ENCODE measurements at regions not wholly inside any gene's neighbourhood (a gene's known extent, or its start where the extent isn't known, plus 50 kb on each side); places are given as distances from the start of the nearest gene placed in this dataset.
"Not testable (repeated sequence)": the region's sequence is repeated elsewhere in the genome, so short reads cannot be mapped to it uniquely, and the experiment has no call there.

DNA sequence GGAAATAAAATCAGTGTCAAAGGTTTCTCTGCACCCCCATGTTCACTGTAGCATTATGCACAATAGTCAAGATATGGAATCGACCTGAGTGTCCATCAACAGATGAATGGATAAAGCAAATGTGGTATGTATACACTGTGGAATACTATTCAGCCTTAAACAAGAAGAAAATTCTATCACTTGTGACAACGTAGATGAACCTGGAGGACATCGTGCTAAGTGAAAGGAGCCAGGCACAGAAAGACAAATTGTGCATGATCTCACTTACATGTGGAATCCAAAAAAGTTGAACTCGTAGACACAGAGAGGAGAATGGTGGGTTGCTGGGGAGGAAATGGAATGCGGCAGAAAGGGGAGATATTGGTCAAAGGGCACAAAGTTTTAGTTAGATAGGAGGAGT lies 136.3 kb upstream of the ESR1 start:
- DNase-seq, result no peak

DNA sequence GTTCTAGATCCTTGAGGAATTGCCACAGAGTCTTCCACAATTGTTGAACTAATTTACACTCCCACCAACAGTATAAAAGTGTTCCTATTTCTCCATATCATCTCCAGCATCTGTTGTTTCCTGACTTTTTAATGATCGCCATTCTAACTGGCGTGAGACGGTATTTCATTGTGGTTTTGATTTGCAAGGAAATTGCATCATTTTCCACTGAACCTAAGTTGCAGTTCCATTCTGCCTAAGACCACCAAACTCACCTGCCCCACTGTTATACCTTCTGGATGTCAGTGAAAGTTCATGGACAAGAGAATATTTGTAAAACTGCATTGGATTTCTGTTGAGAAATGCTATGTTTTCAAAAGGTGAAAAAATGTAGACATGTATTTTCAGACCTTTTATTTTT lies 132.9 kb upstream of the ESR1 start:
- no peak for DNase-seq

DNA sequence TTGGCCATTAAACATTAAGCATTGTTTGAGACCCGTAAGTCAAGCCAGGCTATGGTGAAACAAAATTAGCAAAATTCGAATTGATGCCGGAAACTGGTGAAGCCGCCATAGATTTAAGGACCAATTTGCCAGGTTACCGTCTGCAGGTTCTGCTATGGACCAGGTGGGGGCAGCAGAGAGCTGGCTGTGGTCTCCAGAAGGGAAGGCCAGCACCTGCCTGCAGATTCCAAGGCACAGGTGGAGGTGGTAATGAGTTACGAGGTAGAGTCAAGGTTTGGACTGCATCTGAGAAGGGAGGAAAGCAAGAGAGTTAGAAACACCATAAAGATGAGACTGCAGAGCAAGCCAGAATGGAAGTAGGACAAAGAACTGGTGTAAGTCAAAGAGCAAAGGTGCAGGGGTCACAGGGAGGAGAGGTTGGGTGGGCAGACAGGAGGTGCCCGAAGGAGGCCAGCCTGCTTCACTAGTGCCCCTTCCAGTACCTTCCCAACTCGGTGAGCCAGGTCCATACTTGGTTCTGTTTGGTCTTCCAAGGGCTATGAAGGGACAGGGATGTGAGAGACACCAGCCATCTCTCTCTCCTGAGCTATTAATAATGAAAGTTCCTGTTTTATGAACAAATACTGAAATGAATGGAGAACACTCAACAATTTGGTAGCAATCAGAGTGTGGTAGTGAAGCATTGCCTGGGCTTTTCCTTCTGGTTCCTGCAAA lies 131.6 kb upstream of the ESR1 start:
- DNase-seq, result peak; percentile 20

DNA sequence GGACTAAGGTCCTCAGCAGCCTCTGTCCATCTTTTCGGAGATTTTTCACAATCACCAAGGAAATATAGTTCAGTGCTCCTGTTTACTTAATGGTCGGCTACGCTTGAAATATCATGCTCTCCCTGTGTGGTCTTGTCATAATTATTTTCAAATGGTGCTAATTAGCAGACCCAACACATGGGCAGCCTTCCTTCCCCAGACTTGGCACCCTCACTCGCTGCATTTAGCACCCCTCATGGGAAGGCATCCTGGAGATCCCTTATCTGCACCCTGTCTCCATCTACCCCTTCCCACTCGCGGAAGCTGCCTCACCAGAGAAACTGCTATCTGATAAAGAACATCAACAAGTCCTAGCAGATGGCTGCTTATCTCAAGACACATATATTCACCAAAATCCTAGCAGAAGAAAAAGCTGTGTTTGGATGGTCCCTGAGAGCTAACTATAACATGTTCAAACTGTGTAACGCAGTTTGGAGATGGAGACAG lies 131.0 kb upstream of the ESR1 start:
- DNase-seq, result no peak

DNA sequence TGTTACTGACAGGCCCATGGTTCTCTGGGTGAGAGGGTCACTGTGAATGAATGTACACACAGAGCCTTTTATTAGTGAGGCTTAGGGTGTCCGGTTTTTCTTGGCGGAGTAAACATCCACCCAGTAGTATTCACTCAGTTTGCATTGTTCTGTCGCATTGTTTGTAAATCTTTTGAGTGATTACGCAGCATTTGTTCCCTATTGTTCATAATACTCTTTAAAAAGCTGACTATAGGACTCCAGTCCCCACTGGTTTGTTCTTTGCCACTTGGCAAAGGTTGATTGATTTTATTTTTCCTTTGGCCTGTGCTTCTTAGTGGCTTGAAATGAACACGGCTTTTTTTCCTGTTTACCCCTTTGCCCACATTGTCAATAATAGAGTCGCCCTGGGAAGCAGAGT lies 130.1 kb upstream of the ESR1 start:
- no peak for DNase-seq

DNA sequence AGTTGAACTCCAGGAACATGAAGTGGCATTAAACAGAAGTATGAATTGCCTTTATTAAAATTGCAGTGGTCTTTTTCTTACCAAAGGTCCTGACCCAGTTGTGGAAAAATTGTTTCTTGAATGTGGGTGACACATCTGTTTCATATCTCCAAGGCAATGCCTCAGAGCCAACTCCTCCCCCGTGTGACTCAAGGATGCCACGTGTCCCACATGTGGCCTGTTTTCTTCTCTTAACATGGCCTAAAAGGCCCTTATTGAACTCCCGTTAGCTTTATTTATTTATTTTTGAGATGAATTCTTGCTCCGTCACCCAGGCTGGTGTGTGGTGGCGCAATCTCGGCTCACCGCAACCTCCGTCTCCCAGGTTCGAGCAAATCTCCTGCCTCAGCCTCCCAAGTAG lies 128.4 kb upstream of the ESR1 start:
- no peak for DNase-seq

DNA sequence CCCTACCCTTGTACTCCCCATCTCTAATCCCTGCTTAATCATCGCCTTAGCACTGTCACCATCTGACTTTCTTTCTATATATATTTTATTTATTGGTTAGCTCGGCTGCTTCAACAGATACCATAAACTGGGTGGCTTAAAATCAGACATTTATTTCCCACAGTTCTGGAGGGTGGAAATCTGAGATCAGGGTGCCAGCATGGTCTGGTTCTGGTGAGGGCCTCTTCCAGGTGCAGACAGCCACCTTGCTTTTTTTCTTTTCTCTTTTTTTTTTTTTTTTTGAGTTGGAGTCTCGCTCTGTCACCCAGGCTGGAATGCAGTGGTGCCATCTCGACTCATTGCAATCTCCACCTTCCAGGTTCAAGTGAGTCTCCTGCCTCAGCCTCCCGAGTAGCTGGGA lies 127.5 kb upstream of the ESR1 start:
- no peak for DNase-seq

DNA sequence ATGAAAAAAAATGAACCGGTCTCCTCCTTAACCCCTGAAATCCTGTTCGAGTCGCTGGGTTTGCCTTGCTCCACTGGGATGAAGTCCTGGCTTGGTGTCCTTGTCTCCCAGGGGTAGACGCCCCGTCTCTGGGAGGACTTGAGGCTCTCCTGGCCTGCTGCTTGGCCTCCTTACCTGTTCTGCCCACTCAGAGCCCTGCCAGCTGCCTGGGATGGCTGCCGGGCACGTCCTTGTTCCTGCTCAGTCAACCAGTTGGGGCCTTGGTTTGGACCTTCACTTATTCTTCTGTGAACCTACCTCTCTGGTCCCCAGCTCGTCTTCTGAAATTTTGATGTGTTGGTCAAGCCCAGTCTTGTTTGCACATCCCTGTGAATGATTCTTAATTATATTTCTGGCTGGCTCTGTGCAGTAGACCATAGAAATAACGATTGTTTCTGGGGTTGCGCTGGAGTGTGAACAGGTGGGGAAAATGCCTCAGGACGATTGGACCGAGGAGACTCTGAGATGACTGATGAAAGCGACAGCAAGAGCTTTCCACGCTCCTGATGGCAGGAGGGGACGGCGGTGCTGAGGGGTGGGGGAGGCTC lies 126.5 kb upstream of the ESR1 start:
- DNase-seq, result no peak

DNA sequence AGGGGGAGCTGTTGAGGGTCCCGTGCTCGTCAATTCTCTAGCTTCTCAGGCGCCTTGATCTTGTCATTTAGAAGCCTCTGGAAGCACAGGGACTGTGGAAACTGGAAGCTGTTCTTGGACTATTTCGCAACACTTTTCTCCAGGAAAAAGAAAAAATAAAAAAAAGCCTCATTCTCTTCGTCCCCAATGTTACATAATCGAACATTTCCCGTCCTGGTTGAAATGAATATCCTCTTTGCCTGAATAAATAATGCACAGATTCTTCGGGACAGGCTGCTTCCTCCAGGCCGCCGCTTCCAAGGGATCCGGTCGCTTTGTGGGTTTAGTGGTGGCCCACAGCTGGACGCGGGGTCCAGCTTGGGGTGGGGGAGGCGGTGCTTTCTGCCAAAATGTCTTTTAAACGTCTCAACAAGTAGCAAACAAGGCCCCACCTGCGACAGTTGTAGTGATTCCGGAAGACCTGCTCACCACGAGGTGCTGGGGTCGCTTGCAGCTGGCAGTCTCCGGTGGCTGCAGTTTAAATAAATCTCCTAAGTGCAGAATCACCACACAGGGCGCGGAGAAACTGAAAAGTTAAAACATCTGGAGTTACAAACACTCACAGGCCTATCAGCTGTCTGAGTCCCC lies 125.9 kb upstream of the ESR1 start:
- DNase-seq, result no peak

DNA sequence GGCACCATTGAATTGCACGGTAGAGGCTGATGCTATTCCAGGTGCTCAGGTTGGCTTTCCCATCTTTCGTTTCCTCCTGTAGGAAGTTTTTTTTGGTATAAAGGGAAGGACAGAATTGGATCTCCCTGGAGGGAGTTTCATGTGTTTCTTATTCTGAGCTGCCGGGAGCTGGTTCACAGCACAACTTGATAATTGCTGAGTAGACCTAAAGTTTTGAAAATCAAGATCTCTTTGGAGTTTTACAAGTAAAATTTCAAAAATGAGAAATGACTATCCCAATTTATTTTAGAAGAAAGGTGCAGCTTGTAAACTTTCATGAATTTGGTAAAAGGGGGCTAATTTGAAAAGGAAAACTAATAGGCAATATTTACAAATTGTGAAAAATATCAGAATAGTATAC lies 125.2 kb upstream of the ESR1 start:
- DNase-seq, result no peak

DNA sequence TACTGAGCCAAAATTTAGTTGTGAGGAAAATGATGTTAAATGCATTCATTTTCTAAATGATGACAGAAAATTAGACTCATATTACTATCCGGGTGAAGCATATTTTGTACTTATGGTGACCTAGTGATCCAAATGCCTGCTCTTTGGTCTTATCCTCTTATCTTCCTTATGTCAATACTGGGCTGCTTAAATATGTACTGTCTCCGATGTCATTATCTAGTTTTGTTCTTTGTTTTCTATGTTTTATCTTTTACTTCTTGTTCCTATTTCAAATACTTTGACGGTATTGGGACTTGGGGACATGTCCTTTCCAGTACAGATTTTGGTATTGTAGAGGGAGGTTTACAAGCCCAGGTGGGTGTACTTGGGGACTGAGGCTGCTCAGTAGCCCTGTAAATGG lies 124.6 kb upstream of the ESR1 start:
- DNase-seq, result no peak

DNA sequence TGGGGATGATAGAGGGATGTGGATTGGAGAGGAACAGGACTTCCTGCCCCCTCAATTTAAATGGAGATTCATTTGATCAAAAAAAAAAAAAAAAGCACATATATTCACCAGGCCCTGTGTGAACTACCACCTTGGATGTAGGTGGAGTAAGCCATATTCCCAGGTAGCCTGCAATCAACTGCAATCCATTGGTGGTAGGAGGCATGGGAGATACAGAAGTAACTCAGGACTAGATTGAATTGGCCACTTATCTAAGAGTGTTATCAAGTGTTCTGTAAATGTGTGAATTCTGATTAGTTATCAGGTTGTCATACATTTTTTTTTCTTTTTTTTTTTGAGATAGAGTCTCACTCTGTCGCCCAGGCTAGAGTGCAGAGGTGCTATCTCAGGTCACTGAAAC lies 124.1 kb upstream of the ESR1 start:
- DNase-seq, result no peak

DNA sequence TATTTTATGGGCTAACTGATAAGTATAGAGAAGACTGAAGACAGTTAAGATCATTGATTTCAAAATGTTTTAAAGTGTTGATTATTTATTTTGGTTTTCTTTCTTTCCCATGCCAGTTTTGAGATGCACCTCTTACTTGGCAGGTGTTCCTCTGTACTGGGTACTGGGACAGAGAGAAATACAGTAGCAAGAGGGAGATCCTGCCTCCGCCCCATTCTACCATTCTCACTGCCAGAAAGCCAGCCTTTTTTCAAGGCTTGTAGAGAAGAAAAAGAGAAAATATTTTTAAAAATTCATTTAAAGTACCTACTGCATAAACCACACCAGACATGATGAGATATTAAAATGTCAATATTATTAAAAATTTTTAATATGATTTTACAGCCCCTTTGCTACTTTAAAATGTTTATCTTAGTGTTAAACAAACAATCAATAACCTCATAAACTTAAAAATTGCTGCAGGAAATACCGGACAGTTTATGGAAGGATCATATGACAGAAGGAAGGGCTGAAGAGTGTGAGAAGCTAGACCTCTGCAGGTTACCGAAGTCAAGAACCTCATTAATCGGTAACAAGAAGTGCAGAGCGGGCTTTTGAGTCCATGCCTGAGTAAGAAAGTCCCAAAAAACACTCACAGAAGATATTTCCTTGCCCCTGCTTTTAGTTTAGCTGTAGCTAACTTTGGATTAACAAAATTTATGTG lies 117.8 kb upstream of the ESR1 start:
- no peak for DNase-seq

DNA sequence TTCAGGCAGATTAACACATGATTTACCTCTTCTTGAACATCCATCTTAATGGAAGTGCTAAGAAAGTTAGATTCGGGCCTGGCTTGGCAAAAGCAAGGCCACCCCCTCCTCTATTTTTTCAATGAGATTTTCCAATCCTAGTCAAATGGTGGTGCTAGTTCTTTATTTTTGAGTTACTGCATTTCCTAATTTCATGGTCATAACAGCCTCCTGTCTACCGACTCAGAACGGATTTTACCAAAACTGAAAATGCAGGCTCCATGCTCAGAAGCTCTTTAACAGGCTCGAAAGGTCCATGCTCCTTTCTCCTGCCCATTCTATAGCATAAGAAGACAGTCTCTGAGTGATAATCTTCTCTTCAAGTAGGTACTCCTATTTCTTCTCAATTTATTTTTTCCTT lies 117.2 kb upstream of the ESR1 start:
- no peak for DNase-seq

DNA sequence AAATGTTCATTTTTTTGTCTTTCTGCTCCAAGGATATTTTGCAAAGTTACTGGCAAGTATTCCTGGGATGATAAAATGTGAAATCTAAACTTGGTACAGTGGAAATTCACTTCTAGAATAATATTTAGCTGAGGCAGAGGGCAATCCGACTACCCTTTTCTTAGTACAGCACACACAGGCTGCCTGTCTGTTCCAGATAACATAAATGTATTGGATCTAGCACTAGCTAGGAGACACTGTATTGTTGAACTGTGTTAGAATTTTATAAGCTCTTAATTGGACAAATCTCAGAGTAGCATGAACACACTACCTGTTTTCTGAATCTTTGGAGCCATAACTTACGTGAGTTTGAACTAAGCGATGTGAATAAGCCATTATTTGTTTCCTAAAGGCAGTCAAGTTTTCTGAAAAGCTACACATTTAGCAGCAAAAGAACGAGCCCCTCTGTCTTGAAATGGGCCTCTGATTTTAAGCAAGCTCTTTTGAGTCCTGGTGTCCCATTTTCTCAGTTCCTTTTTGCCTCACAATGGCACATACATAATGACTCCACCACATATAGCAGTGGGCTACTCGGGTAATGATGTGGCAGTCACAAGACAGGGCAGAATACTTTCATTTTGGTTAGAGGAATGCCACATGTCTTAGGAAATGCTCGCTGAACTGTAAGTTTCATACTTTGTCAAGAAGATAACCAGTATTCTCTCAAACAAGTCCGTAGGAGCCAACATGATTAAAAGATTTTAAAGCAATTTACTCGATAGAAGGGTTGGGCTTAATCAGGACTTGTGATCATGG lies 116.5 kb upstream of the ESR1 start:
- DNase-seq, result no peak

DNA sequence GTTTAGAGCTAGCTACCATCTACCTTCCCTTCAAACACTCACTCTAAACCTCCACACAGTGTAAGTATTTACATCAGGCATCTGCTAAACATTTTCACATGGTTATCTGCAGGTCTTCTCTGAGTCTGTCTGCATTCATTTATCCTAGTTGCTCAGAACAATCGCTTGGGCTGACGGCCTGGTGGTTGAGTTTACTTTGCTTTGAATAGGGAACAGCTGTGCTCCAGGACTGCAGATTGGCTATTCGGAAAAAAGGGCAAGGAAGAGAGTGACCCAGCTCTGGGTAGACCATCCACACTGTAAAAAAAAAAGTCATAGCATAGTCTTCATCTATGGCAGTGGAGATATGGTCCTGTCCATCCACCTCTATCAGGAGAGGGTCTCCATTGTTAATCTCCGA lies 115.3 kb upstream of the ESR1 start:
- no peak for DNase-seq

DNA sequence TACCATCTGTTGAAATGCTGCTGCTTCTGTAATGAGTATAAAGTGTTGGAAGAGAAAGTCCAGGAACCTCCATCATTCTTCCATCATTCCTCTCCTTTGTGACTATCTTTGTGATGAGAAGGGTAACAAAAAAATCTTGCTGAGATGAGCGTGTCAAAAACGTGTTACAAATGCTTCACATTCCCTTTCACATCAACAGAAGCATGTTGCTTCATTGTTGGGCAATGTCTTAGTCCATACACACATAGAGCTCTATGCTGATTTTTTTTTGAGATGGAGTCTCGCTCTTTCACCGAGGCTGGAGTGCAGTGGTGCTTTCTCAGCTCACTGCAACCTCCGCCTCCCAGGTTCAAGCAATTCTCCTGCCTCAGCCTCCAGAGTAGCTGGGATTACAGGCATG lies 114.1 kb upstream of the ESR1 start:
- no peak for DNase-seq

DNA sequence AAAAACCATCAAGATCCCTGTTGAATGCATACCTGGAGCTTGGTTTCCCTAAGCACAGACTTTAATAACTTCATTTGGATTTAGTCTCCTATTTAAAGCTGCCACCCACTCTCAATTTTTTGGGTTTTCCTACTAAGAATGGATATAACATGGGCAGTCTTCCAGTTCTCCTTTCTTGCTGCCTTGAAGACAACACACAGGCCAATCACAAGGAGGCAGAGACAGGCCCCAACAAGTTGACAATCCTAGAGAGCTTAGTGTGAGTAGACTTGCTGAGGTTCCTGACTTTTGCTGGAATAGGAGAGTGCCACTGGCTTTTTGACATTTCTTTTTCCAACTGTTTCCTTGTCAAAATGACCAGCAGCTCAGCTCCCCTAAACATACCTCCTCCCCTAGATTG lies 112.3 kb upstream of the ESR1 start:
- DNase-seq, result no peak

DNA sequence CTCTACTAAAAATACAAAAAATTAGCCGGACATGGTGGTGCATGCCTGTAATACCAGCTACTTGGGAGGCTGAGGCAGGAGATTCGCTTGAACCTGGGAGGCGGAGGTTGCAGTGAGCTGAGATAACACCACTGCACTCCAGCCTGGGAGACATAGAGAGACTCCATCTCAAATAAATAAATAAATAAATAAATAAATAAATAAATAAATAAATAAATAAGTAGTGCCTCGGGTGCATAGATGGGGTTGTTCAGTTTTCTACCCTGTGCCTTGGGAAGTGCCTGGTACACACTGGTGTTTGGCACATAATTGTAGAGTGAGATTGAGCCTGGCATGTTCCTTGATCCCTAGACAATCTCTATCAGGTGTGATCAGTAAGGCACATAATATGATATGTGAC lies 111.2 kb upstream of the ESR1 start:
- not testable (repeated sequence) for DNase-seq

DNA sequence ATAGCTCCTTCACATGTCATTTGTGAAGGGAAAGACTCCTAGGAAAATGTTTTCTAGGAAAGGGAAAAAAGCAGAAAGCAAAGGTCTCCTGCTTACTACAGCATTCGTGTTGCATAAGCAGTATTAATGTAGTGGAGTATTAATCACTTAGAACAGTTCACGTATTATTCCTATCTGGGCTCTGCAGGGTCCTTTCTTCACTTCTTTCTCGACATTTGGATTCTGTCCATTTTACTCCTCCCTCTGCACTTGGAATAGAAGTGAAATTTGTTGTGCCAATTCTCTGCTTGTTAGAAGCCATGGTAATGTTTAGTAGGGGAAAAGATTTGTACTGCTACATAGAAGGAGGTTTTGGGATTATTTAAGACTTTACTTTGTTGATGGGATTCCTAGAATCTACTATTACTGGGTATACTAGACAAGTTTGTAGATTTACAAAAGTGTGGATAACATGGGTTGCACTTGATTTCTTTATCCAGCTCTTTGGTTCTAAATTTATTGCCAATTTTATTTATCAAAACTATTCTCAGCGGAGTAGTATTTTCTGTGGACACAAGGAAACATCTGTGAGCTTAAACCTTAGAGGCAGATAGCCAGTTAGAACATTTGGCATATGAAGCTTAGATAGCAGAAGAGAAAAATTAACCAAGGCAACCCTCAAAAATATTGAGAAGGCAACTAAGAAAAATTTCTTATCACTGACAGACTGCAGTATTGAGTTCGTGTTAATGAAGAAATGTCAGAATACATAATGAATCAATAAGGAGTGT lies 108.4 kb upstream of the ESR1 start:
- DNase-seq, result no peak

DNA sequence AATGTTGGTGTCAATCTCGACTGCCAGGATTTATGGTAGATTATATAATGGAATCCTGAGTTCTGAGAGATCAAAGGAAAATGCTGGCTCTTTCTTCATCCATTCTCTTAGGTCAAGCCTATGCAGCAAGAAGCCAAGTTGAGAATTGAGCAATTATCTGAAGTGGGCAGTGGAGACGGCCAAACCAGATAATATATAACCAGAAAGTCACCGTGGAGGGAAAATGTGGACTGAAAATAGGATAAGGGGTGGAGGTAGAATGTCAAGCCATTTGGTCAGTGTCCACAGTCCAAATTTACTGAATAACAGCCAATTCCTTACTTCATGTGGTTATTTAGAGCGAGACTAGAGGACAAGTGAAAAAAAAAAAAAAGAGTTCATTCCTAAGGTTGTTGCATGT lies 107.8 kb upstream of the ESR1 start:
- DNase-seq, result no peak

DNA sequence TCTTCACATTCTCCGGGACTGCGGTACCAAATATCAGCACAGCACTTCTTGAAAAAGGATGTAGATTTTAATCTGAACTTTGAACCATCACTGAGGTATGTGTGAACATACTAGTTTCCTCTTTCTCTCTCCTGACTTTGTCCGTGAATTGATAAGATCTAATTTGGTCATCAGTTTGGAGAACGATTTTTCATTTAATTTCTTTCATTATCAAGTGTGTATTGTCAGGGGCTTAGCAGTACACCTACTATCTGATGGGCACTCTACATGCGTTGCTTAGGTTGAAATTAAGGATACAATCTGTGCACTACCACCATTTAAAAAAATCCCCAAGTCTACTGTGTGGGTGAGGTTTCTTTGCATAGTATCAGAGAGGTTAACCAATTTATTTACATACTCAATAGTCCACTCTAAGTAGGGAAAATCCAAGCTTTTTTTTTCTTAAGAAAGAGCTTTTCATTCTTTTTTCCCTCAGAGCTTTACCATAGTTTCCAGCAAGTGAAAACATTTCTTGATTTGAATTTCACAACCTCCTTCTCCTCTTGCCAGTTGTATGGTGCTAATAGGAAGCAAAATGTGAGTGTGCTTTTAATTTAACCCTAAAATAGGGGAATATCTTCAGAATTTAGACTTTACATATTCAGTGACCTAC lies 105.4 kb upstream of the ESR1 start:
- DNase-seq, result no peak

All from activated CD8-positive, alpha-beta memory T cell treated with anti-CD3 and anti-CD28 coated beads, Interleukin-2, amount 50 U/mL, for 4 hours (primary cell).